ENCODE measurements at regions not wholly inside any gene's neighbourhood (a gene's known extent, or its start where the extent isn't known, plus 50 kb on each side); places are given as distances from the start of the nearest gene placed in this dataset.

GRCh38 chr9:69955536-69956355 lies 87.9 kb upstream of the MAMDC2 start:
- Histone ChIP-seq H3K9me3 (ENCODE audit: insufficient read depth, low read depth, low read length) (no peaks in the 10 kb centered on the region), H3K9ac (ENCODE audit: low read depth, low read length, poor library complexity, severe bottlenecking) (no peak overlapping the region), H2AFZ (ENCODE audit: low read length) (no peak overlapping the region), H3K27me3 (ENCODE audit: insufficient read depth, low read length, poor library complexity, severe bottlenecking) (no peaks in the 10 kb centered on the region), H3K9me2 (replicated peaks; ENCODE audit: low read depth, low read length) (no peaks in the 10 kb centered on the region), H3K4me1 (ENCODE audit: insufficient read depth, low read length, poor library complexity, severe bottlenecking) (no peaks in the 10 kb centered on the region), H3K4me2 (ENCODE audit: low read depth, low read length, poor library complexity, severe bottlenecking) (no peak overlapping the region), H3K4me3 (ENCODE audit: low read length, poor library complexity, severe bottlenecking) (no peak overlapping the region), H3K36me3 (ENCODE audit: insufficient read depth, low read length) (no peaks in the 10 kb centered on the region), H4K20me1 (ENCODE audit: insufficient read depth, low read length, poor library complexity, severe bottlenecking) (no peaks in the 10 kb centered on the region), H3K79me2 (ENCODE audit: insufficient read depth, low read length) (no peaks in the 10 kb centered on the region), H3F3A (ENCODE audit: low read depth) (no peaks in the 10 kb centered on the region)
- TF ChIP-seq EZH2phosphoT487 (IDR thresholded peaks at IDR 0.05; ENCODE audit: borderline replicate concordance), result no peak
- TF ChIP-seq, protein P1, sequence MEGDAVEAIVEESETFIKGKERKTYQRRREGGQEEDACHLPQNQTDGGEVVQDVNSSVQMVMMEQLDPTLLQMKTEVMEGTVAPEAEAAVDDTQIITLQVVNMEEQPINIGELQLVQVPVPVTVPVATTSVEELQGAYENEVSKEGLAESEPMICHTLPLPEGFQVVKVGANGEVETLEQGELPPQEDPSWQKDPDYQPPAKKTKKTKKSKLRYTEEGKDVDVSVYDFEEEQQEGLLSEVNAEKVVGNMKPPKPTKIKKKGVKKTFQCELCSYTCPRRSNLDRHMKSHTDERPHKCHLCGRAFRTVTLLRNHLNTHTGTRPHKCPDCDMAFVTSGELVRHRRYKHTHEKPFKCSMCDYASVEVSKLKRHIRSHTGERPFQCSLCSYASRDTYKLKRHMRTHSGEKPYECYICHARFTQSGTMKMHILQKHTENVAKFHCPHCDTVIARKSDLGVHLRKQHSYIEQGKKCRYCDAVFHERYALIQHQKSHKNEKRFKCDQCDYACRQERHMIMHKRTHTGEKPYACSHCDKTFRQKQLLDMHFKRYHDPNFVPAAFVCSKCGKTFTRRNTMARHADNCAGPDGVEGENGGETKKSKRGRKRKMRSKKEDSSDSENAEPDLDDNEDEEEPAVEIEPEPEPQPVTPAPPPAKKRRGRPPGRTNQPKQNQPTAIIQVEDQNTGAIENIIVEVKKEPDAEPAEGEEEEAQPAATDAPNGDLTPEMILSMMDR (conservative IDR thresholded peaks at IDR 0.05; ENCODE audit: low read length), result no peak

- no peak for TF ChIP-seq EZH2phosphoT487 (IDR thresholded peaks at IDR 0.05; ENCODE audit: borderline replicate concordance)
- TF ChIP-seq, protein P1 (conservative IDR thresholded peaks at IDR 0.05; ENCODE audit: low read length), result no peak
- Histone ChIP-seq H3K9me2 (replicated peaks; ENCODE audit: low read depth, low read length) (no peaks in the 10 kb centered on the region), H4K20me1 (ENCODE audit: insufficient read depth, low read length, poor library complexity, severe bottlenecking) (no peaks in the 10 kb centered on the region), H3K9me3 (ENCODE audit: insufficient read depth, low read depth, low read length) (no peaks in the 10 kb centered on the region), H3K4me1 (ENCODE audit: insufficient read depth, low read length, poor library complexity, severe bottlenecking) (no peaks in the 10 kb centered on the region), H3K4me3 (ENCODE audit: low read length, poor library complexity, severe bottlenecking) (no peak overlapping the region), H3K79me2 (ENCODE audit: insufficient read depth, low read length) (no peaks in the 10 kb centered on the region), H3K4me2 (ENCODE audit: low read depth, low read length, poor library complexity, severe bottlenecking) (no peak overlapping the region), H2AFZ (ENCODE audit: low read length) (no peak overlapping the region), H3K27me3 (ENCODE audit: insufficient read depth, low read length, poor library complexity, severe bottlenecking) (no peaks in the 10 kb centered on the region), H3F3A (ENCODE audit: low read depth) (no peaks in the 10 kb centered on the region), H3K9ac (ENCODE audit: low read depth, low read length, poor library complexity, severe bottlenecking) (no peak overlapping the region), H3K36me3 (ENCODE audit: insufficient read depth, low read length) (no peaks in the 10 kb centered on the region)
These were observed 81.8 kb upstream of the MAMDC2 start for GRCh38 chr9:69961843-69962242.

GRCh38 chr9:69963803-69964202 lies 79.8 kb upstream of the MAMDC2 start:
- Histone ChIP-seq H3K4me3 (ENCODE audit: low read length, poor library complexity, severe bottlenecking) (no peak overlapping the region), H3K79me2 (ENCODE audit: insufficient read depth, low read length) (no peaks in the 10 kb centered on the region)

More at GRCh38 chr9:69963803-69964202, 79.8 kb upstream of the MAMDC2 start:
- Histone ChIP-seq H3K9ac (ENCODE audit: low read depth, low read length, poor library complexity, severe bottlenecking) (no peak overlapping the region), H4K20me1 (ENCODE audit: insufficient read depth, low read length, poor library complexity, severe bottlenecking) (no peaks in the 10 kb centered on the region), H3F3A (ENCODE audit: low read depth) (no peaks in the 10 kb centered on the region), H3K9me3 (ENCODE audit: insufficient read depth, low read depth, low read length) (no peaks in the 10 kb centered on the region), H3K27me3 (ENCODE audit: insufficient read depth, low read length, poor library complexity, severe bottlenecking) (no peaks in the 10 kb centered on the region), H3K9me2 (replicated peaks; ENCODE audit: low read depth, low read length) (no peaks in the 10 kb centered on the region), H3K4me1 (ENCODE audit: insufficient read depth, low read length, poor library complexity, severe bottlenecking) (no peaks in the 10 kb centered on the region), H2AFZ (ENCODE audit: low read length) (no peak overlapping the region), H3K4me2 (ENCODE audit: low read depth, low read length, poor library complexity, severe bottlenecking) (no peak overlapping the region), H3K36me3 (ENCODE audit: insufficient read depth, low read length) (no peaks in the 10 kb centered on the region)
- TF ChIP-seq, protein P1 (conservative IDR thresholded peaks at IDR 0.05; ENCODE audit: low read length), result no peak
- TF ChIP-seq EZH2phosphoT487 (IDR thresholded peaks at IDR 0.05; ENCODE audit: borderline replicate concordance), result no peak

Data from Loucy (cell line).